CD4-positive, alpha-beta T cell treated with Interferon gamma for 1 hour (primary cell): ENCODE measurements at regions not wholly inside any gene's neighbourhood (a gene's known extent, or its start where the extent isn't known, plus 50 kb on each side); places are given as distances from the start of the nearest gene placed in this dataset.

Experiments used
- DNase-seq: peaks from one replicate; pipeline ENCODE4 v3.0.0-alpha.2; 2020

GRCh38 chr2:219962801-219963200, 335.4 kb downstream of the SLC4A3 start:
- no peak for DNase-seq

GRCh38 chr2:219965287-219966194, 338.1 kb downstream of the SLC4A3 start:
- no peak for DNase-seq

DNA sequence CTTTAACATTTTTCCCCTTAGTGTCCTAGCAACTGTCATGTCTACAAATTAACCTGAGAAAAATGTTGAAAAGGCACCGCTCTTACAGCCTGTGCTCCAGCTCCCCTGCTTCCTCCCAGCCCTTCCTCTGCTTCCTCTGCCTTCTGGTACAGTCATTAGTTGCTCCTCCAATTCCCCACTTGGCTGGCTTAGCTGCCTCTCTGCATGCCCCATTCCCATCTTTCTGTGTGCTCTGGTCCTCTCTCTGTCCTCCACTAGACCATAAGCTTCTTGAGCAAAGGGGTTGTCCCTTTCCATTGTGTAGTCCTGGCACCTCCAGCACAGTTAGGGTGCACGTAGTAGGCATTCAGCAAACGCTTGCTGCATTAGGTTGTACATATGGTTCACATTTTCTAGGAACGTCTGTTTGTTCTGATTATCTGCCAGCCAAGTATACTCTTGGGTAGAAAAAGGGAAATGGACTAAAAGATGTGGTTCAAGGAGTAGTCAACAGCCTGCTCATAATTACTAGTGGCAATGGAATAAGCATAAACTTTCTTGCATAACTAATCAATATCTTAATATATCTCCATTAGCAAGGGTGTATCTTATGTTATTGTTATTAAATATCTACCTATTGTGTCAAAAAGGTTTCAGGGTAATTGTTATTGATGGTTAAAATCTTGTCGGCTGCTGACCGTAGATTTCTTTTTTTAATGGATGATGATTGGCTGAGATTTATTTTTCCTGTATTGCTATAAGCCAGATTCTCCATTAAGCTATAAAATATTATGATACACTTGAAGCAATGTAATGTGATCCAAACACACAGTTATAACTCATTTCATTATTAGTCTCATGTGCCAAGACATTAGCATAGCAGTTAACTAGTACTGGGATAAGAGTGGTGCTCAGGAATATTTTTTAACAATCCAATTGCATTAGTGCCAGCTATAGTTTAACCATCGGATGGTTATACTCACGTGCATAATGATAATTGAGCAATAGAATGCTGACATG, 340.1 kb downstream of the SLC4A3 start:
- DNase-seq, result no peak

GRCh38 chr2:219968685-219969345, 341.4 kb downstream of the SLC4A3 start:
- DNase-seq, result no peak

GRCh38 chr2:219969508-219969907, 342.1 kb downstream of the SLC4A3 start:
- no peak for DNase-seq

DNA sequence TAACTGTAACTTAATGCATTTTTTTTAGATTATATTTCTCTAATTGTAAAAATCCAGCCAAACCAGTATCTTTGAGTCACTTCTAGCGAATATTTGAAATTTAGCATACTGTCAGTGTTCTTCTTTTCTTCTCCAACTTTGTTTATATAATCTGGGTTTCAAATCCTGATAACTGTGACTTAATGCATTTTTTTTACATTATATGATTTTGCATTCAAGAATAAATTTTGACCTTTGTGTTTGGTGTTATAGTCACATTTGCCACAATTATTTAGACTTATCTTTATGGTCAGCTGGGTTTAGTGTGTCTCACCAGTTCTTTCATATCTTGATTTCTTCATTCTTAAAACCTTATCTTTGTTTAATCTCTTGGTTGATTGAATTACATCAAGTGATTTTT, 345.7 kb downstream of the SLC4A3 start:
- no peak for DNase-seq

DNA sequence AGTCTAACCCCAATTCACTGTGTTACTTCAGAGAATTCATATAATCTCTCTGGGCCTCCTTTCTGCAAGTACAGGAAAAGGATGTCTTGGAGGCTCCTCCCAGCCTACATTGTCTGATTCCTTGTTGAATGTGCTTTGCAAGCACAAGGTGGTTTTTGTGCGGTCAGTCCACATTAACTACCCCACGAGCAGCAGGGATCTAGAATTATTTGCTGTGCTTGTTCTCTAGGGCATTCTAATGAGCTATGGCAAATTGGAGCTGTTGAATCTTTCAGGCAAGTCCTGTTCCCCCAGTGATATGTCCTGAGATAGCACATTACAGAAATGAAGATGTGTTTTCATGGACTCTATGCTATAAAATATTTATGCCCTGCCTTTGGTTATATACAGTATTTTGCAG, 349.4 kb downstream of the SLC4A3 start:
- DNase-seq, result no peak

DNA sequence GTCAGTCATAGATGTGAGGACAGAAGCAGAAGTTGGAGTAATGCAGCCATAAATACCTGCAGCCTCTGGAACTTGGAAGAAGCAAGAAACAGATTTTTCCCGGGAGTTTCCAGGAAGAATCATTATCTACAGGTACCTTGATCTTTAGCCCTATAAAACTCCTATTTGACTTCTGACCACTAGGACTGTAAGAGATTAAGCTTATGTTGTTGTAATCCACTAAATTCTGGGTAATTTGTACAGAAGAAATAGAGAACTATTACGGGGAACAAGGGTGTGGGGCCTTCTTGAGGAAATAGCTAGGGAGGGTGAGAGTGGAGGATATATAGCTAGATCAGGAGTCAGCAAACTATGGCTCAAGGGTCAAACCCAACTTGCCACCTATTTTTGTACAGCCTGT, 353.2 kb downstream of the SLC4A3 start:
- no peak for DNase-seq

DNA sequence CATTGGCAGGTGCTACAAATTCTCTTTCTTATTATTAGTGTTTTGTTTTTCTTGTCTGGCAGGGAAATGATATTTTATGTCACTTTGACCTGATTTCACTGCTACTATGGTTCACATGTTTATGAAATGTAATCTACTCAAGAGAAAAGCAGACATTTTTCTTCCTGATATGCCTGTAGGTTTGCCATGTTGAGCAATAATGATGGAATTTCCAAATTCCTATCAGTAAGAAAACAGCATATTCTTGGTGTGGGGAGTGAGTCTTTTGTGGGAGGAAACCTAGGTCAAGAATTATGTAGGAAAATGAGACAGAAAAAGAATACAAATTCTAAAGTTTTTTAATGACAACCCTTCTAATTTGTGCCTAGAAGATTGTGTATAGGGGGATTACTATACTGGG, 356.4 kb downstream of the SLC4A3 start:
- no peak for DNase-seq

- no peak for DNase-seq
Measured at GRCh38 chr2:219985017-219985416, 357.6 kb downstream of the SLC4A3 start.

GRCh38 chr2:219987830-219988229, 360.4 kb downstream of the SLC4A3 start:
- no peak for DNase-seq

GRCh38 chr2:219989744-219990143, 362.3 kb downstream of the SLC4A3 start:
- no peak for DNase-seq

DNA sequence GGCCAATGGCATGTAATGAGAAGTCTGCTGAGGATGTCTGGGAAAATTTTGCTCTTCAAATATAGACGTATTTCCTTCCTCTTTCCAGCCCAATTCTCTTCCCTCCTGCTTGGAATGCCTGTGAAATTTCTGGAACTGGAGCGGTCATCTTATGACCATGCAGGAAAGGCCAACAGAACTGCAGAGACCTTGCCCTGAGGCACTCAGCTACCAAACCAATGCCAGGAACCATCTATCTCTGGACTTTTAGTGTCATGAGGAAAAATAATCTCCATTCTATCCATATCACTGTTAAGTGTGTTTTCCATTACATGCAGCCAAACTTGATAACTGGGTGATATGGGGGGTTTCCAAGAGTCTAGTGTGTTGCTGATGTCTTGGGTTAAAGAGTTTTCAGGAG, 363.7 kb downstream of the SLC4A3 start:
- DNase-seq, result no peak

DNA sequence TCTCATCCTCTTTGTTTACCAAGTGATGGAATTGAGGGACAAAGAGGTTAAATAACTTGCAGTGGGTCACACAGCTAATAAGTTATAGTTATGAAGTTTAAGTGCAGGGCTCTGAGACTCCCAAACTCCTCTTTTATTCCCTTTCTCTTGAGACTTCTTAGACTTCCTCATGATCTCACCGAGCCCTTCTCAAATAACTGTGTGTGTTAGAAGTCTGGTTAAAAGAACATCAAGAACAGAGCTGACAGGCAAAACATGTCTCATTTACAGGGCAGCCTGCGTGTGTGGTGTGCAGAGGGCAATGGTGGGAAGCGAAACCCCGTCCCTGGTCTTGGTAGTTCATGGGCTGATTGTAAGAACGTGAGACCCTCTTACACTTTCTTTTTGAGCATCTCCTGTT, 368.0 kb downstream of the SLC4A3 start:
- DNase-seq, result no peak

GRCh38 chr2:219995991-219996765, 368.7 kb downstream of the SLC4A3 start:
- DNase-seq, result no peak

DNA sequence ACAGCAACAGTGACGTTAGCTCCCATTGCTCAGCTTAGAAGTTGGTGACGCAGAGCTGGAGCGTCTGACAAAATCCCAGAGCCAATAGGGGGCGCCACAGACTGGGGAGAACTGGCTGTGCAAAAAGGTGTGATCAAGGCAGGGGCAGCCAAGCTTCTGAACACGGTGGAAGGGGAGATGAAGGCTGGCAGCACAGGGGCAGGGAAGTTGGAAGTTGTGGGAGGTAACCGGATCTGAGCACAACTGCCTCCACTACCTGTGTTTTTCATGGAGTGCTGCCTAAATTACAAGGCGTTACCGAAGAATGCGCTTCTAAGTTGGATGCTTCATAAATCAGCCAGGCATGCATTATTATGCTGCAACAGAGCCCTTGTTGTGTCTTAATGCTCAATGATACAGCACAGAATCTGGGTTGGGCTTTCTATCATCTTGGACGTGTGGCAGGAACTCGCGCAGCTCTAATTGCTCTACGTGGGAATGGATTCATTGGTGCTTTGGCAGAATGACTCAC, 370.0 kb downstream of the SLC4A3 start:
- DNase-seq, result no peak

DNA sequence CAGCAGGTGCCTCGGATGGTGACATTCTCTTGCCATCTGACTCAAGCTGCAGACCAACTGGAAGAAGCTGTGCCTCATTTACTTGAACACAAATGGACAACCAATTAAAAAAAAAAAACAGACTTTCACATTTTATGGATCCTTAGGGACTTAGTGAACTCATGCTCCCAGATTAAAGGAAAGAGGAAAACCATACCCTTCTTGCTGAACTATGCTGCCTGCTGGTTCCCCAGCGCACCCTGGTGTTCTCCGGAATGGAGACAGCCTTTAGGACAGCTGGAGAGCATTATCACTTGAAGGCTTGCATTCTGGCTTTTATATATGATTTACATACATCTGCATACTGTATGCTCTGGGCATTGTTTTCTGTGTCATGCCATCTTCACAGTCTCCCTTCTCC, 370.7 kb downstream of the SLC4A3 start:
- DNase-seq, result no peak

GRCh38 chr2:219998714-219999227, 371.3 kb downstream of the SLC4A3 start:
- DNase-seq, result no peak

DNA sequence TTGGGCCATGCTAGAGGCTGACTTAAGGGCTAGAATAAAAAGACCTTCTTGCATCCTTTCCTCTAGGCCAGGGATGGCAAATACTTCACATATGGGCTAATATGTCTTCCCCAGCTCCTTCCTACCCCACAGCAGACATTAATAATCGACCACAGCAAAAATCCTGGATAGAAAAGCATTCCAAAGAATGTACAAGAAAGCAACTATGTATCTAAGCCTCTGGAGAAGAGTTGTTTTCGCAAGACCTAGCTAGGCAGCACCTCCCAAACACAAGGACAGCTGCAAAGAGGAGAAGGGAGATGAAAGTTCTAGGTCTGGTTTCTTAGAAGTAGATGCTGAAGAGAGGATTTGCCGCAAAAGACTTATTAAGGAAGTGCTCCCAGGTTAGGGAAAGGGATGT, 372.6 kb downstream of the SLC4A3 start:
- no peak for DNase-seq

DNA sequence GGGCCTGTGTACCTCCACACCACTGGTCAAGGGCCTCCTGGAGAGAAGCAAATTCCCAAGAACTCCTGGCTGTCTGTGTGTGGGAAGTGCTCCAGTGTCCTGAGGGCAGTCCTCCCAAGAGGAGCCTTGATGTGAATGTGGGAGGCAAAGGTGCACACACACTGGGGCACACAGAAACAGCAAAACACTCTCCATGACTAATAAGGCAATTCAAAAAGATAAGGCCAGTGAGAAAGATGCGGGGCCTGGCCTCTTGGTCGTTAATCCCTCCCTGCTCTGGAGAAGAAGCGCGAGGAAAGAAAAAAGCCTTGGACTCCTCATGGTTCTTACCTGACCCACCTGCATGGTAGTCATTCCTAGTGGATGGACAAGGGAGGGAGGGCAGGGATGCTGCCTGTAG, 373.2 kb downstream of the SLC4A3 start:
- no peak for DNase-seq

DNA sequence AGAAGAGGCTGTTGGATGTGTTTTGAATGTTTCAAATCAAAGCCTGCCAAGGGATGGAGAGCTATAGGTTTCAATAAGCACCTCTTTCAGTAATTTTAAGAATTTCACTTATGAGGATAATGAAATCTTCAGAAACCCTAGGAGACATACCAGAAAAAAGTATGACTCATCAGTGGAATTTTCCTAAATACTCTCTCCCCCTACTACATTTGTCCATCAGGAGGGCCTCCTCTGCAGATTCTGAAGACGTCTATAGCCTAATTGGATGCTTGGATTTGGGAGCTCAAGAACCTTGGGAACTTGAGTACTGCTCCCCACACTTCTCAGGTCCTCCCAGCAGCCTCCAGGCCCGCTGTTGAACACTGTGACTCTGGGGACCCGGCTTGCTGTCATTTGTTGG, 374.3 kb downstream of the SLC4A3 start:
- no peak for DNase-seq

DNA sequence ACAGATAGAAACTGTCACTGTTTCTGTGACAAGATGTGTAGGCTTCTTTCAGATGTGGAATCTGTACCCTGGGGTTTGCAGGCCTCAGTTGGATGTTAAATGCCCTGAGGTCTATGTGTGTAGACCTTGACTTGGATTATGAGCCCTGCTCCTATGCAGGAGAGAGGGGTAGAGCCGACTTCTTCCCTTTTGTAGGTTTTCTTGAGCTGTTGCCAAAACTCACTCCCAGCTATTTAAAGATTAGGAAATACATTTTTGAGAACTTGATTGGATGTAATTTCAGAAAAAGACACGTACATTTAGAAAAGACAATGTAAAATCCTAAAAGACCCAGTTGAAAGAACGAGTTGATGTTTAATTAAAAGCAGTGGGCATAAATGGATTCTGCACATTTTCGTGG, 374.8 kb downstream of the SLC4A3 start:
- no peak for DNase-seq
